NT2/D1 (cell line): ENCODE measurements at regions not wholly inside any gene's neighbourhood (a gene's known extent, or its start where the extent isn't known, plus 50 kb on each side); places are given as distances from the start of the nearest gene placed in this dataset.

Experiments used
- DNase-seq: peaks from one replicate; pipeline ENCODE4 v3.0.0-alpha.2; 2011; ENCODE audit warnings: low read depth, low spot score
- H3K27me3 ChIP-seq: 2 replicates; pipeline ENCODE4 v1.6.0; 2011; ENCODE audit warnings: mild to moderate bottlenecking; ENCODE audit not compliant: insufficient read length, insufficient read depth
- H3K36me3 ChIP-seq: 2 replicates; pipeline ENCODE4 v1.6.1; 2011; ENCODE audit warnings: mild to moderate bottlenecking, low read length, mixed read lengths; ENCODE audit not compliant: insufficient read depth, insufficient read length
- H3K4me1 ChIP-seq: 2 replicates; pipeline ENCODE4 v1.5.1; 2011; ENCODE audit not compliant: insufficient read depth, insufficient read length
- H3K4me3 ChIP-seq: 2 replicates; pipeline ENCODE4 v1.5.1; 2011; ENCODE audit warnings: low read depth; ENCODE audit not compliant: insufficient read length
- H3K9ac ChIP-seq: 2 replicates; pipeline ENCODE4 v1.6.0; 2011; ENCODE audit warnings: low read depth; ENCODE audit not compliant: insufficient read length
- H3K9me3 ChIP-seq: 2 replicates; pipeline ENCODE4 v1.5.1; 2011; ENCODE audit warnings: mild to moderate bottlenecking, low read length; ENCODE audit not compliant: insufficient read depth
- SUZ12 ChIP-seq: IDR thresholded peaks from 2 replicates; pipeline ENCODE4 v1.6.1; 2011; ENCODE audit not compliant: insufficient read length, insufficient read depth; ENCODE audit errors: extremely low read depth
- YY1 ChIP-seq: IDR thresholded peaks from 2 replicates; pipeline ENCODE4 v1.6.1; 2011; ENCODE audit not compliant: insufficient read length, insufficient read depth
- ZNF274 ChIP-seq: IDR thresholded peaks from 2 replicates; pipeline ENCODE4 v1.6.1; 2011; ENCODE audit warnings: mild to moderate bottlenecking, low read depth, low read length

DNA sequence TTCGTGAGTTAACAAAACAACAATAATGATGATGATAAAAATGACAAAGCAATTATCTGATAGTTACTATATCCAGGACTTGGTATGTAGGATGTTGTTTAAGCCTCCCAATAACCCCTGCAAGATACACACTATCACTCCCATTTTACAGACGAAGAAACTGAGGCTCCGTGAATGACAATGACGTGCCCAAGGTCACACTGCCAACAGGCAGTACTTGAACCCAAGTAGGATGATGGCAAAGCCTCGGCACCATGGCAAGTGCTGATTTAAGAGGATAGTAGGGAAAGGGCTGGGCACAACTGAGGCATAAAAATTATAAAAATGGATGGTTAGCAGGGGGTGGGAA lies 226.8 kb upstream of the LHX5 start:
- TF ChIP-seq SUZ12 = no peak
- TF ChIP-seq YY1 = no peak
- TF ChIP-seq ZNF274 = no peak
- peaks cover 17% of the 10 kb centered on the region for H3K27me3 ChIP-seq
- H3K4me3 ChIP-seq = no peak overlapping the region
- H3K4me1 ChIP-seq = peaks cover 14% of the 10 kb centered on the region
- no peaks in the 10 kb centered on the region for H3K36me3 ChIP-seq
- no peaks in the 10 kb centered on the region for H3K9me3 ChIP-seq
- no peak for DNase-seq
- no peak overlapping the region for H3K9ac ChIP-seq

DNA sequence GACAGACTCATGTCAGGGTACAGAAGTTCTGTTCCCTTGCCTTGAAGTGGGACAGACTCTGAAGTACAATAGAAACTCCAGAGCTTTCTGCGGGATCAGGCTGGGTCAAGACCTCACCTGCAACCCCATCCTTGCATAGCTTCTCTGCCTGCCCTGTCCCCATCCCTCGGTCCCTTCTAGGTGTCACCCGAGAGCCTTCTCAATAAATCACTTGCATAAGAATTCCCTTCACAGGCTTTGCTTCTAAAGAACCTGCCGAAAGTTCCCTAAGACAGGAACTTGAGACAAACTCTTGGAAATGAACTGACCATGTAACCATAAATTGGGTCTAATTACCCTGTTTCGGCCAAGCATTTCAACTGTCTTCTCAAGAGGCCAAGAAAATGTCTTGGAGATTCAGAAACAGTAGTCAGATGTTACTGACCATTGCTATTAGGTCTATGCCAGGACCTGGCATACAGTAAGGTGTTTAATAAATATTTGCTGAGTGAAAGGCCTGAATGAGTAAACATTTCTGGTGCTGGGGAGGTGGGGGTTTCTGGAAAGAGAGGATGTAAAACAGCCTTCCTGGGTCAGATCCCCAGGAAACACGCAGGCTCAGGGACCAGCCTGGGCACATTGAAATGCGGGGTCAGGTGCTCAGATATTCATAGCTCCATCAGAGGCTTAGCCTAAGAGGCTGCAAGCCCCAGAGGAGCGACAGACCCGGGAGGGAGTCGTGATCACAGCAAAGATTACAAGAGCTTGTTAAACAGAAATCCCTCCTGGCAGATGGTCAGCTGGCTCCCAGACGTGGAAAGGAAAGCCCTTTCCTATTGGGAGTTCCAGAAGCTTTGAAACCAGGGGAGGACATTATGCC lies 226.2 kb upstream of the LHX5 start:
- no peaks in the 10 kb centered on the region for H3K9me3 ChIP-seq
- H3K36me3 ChIP-seq = no peaks in the 10 kb centered on the region
- H3K27me3 ChIP-seq = peaks cover 11% of the 10 kb centered on the region
- no peak for TF ChIP-seq ZNF274
- no peak for TF ChIP-seq SUZ12
- no peak for TF ChIP-seq YY1
- peaks cover 14% of the 10 kb centered on the region for H3K4me1 ChIP-seq
- H3K9ac ChIP-seq = peak overlapping the region; percentile 8
- DNase-seq = peak; percentile 63
- H3K4me3 ChIP-seq = no peak overlapping the region

DNA sequence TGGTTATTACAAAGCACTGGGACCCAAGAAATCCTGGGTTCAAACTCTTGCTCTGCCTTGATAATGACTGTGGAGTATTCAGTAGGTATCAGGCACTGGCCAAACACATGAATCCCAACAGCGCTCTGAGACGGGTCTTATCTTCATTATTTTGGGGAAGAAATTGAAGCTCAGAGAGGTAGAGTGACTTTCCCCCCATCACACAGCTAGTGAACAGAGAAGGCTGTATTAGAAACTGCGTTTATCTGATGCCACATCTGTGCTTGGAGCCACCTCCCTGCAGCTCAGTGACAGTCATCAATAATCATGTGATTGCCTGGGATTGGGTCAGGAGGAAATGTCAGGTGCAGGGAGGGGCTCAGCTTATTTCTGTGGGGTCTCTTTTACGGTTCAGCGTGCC lies 225.4 kb upstream of the LHX5 start:
- DNase-seq = no peak
- H3K27me3 ChIP-seq = peaks cover 3% of the 10 kb centered on the region
- no peaks in the 10 kb centered on the region for H3K36me3 ChIP-seq
- no peak for TF ChIP-seq YY1
- TF ChIP-seq ZNF274 = no peak
- TF ChIP-seq SUZ12 = no peak
- H3K9ac ChIP-seq = no peak overlapping the region
- no peak overlapping the region for H3K4me3 ChIP-seq
- no peaks in the 10 kb centered on the region for H3K9me3 ChIP-seq
- peaks cover 14% of the 10 kb centered on the region for H3K4me1 ChIP-seq

DNA sequence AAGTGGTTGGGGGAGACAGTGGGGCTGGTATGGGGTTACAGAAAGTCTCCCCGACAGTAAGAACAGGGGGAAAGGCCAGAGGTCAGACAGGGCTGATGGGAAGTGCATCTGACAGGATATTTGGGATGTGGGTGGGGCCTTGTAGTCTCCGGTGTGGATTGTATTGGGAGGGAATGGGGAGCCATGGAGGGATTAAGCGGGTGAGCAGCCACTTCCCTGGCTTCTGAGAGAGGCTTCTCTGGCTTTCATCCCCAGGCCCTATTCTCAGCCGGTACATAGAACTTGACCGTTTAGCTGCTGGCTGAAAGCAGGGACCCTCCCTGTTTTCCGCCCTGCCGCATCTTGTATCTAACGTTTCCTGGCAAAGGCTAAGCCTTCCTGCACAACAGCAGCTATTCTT lies 222.0 kb upstream of the LHX5 start:
- TF ChIP-seq ZNF274 (no peak), YY1 (no peak)
- no peak for DNase-seq
- Histone ChIP-seq H3K4me1 (peaks cover 14% of the 10 kb centered on the region), H3K4me3 (no peak overlapping the region), H3K9ac (no peak overlapping the region), H3K9me3 (no peaks in the 10 kb centered on the region), H3K27me3 (no peaks in the 10 kb centered on the region), H3K36me3 (no peaks in the 10 kb centered on the region)

DNA sequence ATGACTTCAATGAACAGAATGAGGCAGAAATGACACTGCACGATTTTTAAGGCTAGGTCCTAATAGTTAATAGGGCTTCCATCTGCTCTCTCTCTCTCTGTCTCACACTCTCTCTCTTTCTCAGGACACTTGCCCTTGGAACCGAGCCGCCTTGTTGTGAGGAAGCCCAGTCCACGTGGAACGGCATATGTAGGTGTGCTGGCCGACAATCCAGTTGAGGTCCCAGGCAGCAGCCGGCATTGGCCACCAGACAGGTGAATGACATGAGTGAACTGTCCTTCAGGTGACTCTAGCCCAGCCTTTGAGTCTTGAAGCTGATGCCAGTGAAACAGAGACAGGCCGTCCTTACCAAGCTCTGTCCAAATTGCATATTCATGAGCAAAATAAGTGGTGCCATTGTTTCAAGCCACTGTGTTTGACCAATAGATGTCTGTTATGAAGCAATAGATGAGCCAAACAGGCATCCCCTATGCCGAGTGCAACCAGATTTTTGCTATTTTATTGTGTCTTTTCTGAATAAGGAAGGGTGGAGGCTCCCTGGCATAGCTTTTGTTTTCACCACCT lies 217.5 kb upstream of the LHX5 start:
- TF ChIP-seq YY1 (no peak), ZNF274 (no peak), SUZ12 (no peak)
- Histone ChIP-seq H3K9me3 (no peaks in the 10 kb centered on the region), H3K36me3 (no peaks in the 10 kb centered on the region), H3K27me3 (no peaks in the 10 kb centered on the region), H3K4me3 (no peak overlapping the region), H3K4me1 (peaks cover 7% of the 10 kb centered on the region), H3K9ac (no peak overlapping the region)
- DNase-seq = no peak

DNA sequence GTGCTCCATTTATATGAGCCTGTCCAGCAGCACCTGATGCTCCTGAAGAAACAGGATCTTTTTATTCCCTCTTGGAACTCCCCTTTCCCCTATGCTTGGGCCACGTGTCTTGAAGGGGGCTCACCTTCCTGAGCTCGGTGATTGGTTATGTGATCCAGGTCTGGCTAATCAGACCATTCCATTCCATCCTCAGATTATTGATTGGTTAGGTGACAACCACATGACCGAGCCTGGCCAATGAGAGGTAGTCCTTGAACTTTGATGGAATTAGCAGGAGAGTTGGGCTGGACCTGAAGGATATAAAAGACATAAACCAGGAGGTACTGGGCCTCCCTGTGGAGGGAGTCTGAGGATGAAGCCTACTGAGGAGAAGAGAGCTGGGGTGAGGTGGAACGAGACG lies 216.6 kb upstream of the LHX5 start:
- DNase-seq = no peak
- no peak overlapping the region for H3K4me3 ChIP-seq
- no peak overlapping the region for H3K9ac ChIP-seq
- no peaks in the 10 kb centered on the region for H3K36me3 ChIP-seq
- H3K9me3 ChIP-seq = no peaks in the 10 kb centered on the region
- TF ChIP-seq ZNF274 (no peak), SUZ12 (no peak), YY1 (no peak)
- peaks cover 7% of the 10 kb centered on the region for H3K4me1 ChIP-seq
- no peaks in the 10 kb centered on the region for H3K27me3 ChIP-seq

DNA sequence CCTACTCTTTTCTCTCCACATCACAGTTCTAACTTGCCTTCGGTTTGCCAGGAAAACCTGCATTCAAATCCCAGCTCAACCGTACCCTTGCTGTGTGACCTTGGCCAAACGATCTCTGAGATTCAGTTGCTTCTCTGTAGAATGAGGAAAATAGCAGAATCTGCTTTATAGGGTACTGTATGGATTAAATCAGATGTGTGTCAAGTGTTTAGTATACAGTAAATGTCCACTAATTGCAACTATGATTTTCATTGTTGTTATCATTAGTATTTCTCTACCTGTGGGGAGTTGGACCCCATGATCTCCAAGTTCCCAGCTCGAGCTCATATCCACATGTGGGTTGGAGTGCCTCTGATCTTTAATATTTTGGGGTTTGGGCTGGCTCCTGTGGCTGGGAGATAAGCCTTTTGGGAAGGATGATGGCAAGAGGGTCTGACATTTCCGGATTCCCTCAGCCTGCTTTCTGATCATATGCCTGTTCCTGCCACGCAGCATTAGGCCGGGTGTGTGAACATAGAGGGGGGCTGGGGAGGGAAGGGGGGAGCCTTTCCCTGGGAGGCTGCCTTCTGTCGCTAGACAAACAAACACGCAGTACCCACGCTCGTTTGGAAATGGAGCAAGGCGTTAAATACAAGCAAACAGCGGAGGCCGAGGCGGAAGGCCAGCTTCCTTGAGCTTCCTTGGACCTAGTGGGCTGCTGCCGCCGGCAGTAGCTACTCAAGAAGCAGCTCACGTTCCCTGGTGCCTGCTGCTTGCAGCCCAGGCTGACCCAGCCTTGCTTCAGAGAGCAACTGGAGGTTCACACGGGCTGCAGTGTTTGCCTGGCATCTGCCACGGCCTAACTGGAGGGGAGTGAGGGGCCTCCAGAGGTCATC lies 213.5 kb upstream of the LHX5 start:
- Histone ChIP-seq H3K9me3 (no peaks in the 10 kb centered on the region), H3K4me3 (no peak overlapping the region), H3K9ac (peak overlapping the region; percentile 16), H3K27me3 (no peaks in the 10 kb centered on the region), H3K36me3 (no peaks in the 10 kb centered on the region), H3K4me1 (peaks cover 7% of the 10 kb centered on the region)
- TF ChIP-seq YY1 = no peak
- TF ChIP-seq ZNF274 = no peak
- no peak for TF ChIP-seq SUZ12
- DNase-seq = no peak
